HEK293T (cell line): ENCODE measurements at regions not wholly inside any gene's neighbourhood (a gene's known extent, or its start where the extent isn't known, plus 50 kb on each side); places are given as distances from the start of the nearest gene placed in this dataset.

ENCODE experiments used
- CTCF ChIA-PET: fragments of 350-600 bp; formaldehyde crosslinking; extraction: SDS; loops from one replicate; lab custom pipeline; 2021; ENCODE audit warnings: antibody characterized with exemption, inconsistent platforms; lab: Yijun Ruan, JAX
- POLR2A ChIA-PET: fragments of 350-600 bp; formaldehyde crosslinking; extraction: SDS; loops from one replicate; lab custom pipeline; 2020; ENCODE audit warnings: antibody characterized with exemption, inconsistent platforms; lab: Yijun Ruan, JAX
- DNase-seq: peaks from one replicate; pipeline ENCODE4 v3.0.0; 2012; ENCODE audit warnings: mixed read lengths; ENCODE audit errors: extremely low spot score
- BHLHE40 ChIP-seq: fragments of 450-650 bp; IDR thresholded peaks from 2 replicates; pipeline ENCODE4 v1.6.1; 2016; ENCODE audit warnings: mild to moderate bottlenecking, moderate library complexity, borderline replicate concordance
- CTBP1 ChIP-seq: fragments of 450-650 bp; IDR thresholded peaks from 2 replicates; pipeline ENCODE4 v1.6.1; 2016; ENCODE audit warnings: borderline replicate concordance
- FOXA1 ChIP-seq: fragments of 450-650 bp; IDR thresholded peaks from 2 replicates; pipeline ENCODE4 v1.6.1; 2016; ENCODE audit warnings: mild to moderate bottlenecking
- FOXK2 ChIP-seq: fragments of 450-650 bp; IDR thresholded peaks from 2 replicates; pipeline ENCODE4 v1.6.1; 2016; ENCODE audit warnings: mild to moderate bottlenecking
- FOXM1 ChIP-seq: fragments of 450-650 bp; IDR thresholded peaks from 2 replicates; pipeline ENCODE4 v1.6.1; 2017; ENCODE audit warnings: mild to moderate bottlenecking, borderline replicate concordance
- HDGF ChIP-seq: fragments of 450-650 bp; IDR thresholded peaks from 2 replicates; pipeline ENCODE4 v1.6.1; 2017; ENCODE audit warnings: antibody characterized with exemption, borderline replicate concordance
- L3MBTL2 ChIP-seq: fragments of 450-650 bp; conservative IDR thresholded peaks from 2 replicates; pipeline ENCODE4 v1.6.1; 2016; ENCODE audit warnings: mild to moderate bottlenecking
- PKNOX1 ChIP-seq: fragments of 450-650 bp; IDR thresholded peaks from 2 replicates; pipeline ENCODE4 v1.6.1; 2016
- SP1 ChIP-seq: fragments of 450-650 bp; IDR thresholded peaks from 2 replicates; pipeline ENCODE4 v1.6.1; 2017
- SUZ12 ChIP-seq: fragments of 450-650 bp; IDR thresholded peaks from 2 replicates; pipeline ENCODE4 v1.6.1; 2016; ENCODE audit warnings: mild to moderate bottlenecking
- TARDBP ChIP-seq: fragments of 450-650 bp; IDR thresholded peaks from 2 replicates; pipeline ENCODE4 v1.6.1; 2016
- ZNF384 ChIP-seq: fragments of 450-650 bp; IDR thresholded peaks from 2 replicates; pipeline ENCODE4 v1.6.1; 2016

- CTCF ChIA-PET = no interaction called here
- no peak for DNase-seq
- TF ChIP-seq HDGF = no peak
- no peak for TF ChIP-seq FOXK2
- no peak for TF ChIP-seq TARDBP
- TF ChIP-seq SP1 = no peak
- no peak for TF ChIP-seq L3MBTL2
- POLR2A ChIA-PET = no interaction called here
These were observed 59.6 kb upstream of the GOLIM4 start for GRCh38 chr3:168155303-168155702.

GRCh38 chr3:168154089-168154488 is 58.4 kb upstream of the GOLIM4 start:
- POLR2A ChIA-PET = no interaction called here
- TF ChIP-seq SP1 = no peak
- TF ChIP-seq BHLHE40 = no peak
- no peak for TF ChIP-seq CTBP1
- no peak for DNase-seq
- CTCF ChIA-PET = no interaction called here

GRCh38 chr3:168152149-168152548 is 56.4 kb upstream of the GOLIM4 start:
- DNase-seq = no peak
- POLR2A ChIA-PET = no interaction called here
- CTCF ChIA-PET = no interaction called here
- TF ChIP-seq CTBP1 (no peak), FOXA1 (no peak), BHLHE40 (no peak), TARDBP (no peak), FOXM1 (no peak), SUZ12 (no peak), SP1 (no peak), PKNOX1 (no peak), FOXK2 (no peak), ZNF384 (no peak)
